GM19035 (cell line): ENCODE measurements at regions not wholly inside any gene's neighbourhood (a gene's known extent, or its start where the extent isn't known, plus 50 kb on each side); places are given as distances from the start of the nearest gene placed in this dataset.

Source experiments
- ATAC-seq: cut with Tn5 transposase; IDR thresholded peaks from one replicate; pipeline ENCODE4 v1.9.1; 2021; ENCODE audit not compliant: unreplicated experiment

- no peak for ATAC-seq
Measured at GRCh38 chr20:50399917-50400704, 110.1 kb upstream of the PTPN1 start.

- no peak for ATAC-seq
Measured at GRCh38 chr20:50400705-50401586, 109.2 kb upstream of the PTPN1 start.

GRCh38 chr20:50401587-50402418, 108.4 kb upstream of the PTPN1 start:
- no peak for ATAC-seq

- ATAC-seq = no peak
Measured at GRCh38 chr20:50403565-50404418, 106.4 kb upstream of the PTPN1 start.

GRCh38 chr20:50404419-50405234, 105.6 kb upstream of the PTPN1 start:
- ATAC-seq = no peak

GRCh38 chr20:50405235-50405914, 104.8 kb upstream of the PTPN1 start:
- no peak for ATAC-seq

GRCh38 chr20:50405915-50406609, 104.1 kb upstream of the PTPN1 start:
- ATAC-seq = no peak

GRCh38 chr20:50406610-50407136, 103.5 kb upstream of the PTPN1 start:
- no peak for ATAC-seq

GRCh38 chr20:50408526-50409364, 101.4 kb upstream of the PTPN1 start:
- ATAC-seq = no peak

- ATAC-seq = no peak
Measured at GRCh38 chr20:50409495-50409894, 100.7 kb upstream of the PTPN1 start.

GRCh38 chr20:50410343-50410742, 99.8 kb upstream of the PTPN1 start:
- no peak for ATAC-seq

GRCh38 chr20:50412069-50412468, 98.1 kb upstream of the PTPN1 start:
- no peak for ATAC-seq

GRCh38 chr20:50412499-50412898, 97.7 kb upstream of the PTPN1 start:
- no peak for ATAC-seq

- no peak for ATAC-seq
Measured at GRCh38 chr20:50413088-50413500, 97.1 kb upstream of the PTPN1 start.

- no peak for ATAC-seq
Measured at GRCh38 chr20:50415021-50415515, 95.1 kb upstream of the PTPN1 start.

- ATAC-seq = no peak
Measured at GRCh38 chr20:50415516-50416268, 94.5 kb upstream of the PTPN1 start.
